ENCODE measurements at regions not wholly inside any gene's neighbourhood (a gene's known extent, or its start where the extent isn't known, plus 50 kb on each side); places are given as distances from the start of the nearest gene placed in this dataset.
"Not testable (repeated sequence)": the region's sequence is repeated elsewhere in the genome, so short reads cannot be mapped to it uniquely, and the experiment has no call there.

DNA sequence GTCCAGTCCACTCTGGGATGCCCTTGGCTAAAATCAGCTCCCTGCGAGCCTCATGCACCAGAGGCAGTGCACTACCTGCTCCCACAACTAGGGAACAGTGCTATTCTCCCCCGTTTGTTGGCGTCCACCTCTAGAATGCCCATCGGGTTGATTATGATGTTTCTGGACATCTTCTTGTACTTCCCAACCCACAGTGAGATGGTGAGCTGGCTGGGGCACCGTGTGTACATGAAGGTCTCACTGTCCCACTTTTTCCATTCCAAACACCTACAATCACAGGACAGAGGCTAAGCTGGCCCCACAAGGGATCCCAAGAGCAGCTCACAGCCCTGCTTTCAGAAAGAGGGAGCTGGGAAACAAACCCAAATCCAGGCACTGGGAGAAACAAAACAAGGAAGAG lies 126.2 kb upstream of the ZNF92 start:
- Mint-ChIP-seq H3K4me1 (peaks cover 7 to 9% (median 8%) of the 10 kb centered on the region in 3 donors), H3K27ac (peak overlapping the region in 1 of 6 donors; percentile 40), H3K27me3 (peaks cover 28 to 58% (median 39%) of the 10 kb centered on the region in 3 donors), H3K4me3 (no peak overlapping the region), H3K9me3 (peaks cover 0 to 2% (median 0%) of the 10 kb centered on the region in 7 donors), H3K36me3 (peaks cover 0 to 7% of the 10 kb centered on the region in 2 donors)
- no peak for DNase-seq
- no peak for ATAC-seq (ENCODE audit: low read depth in 2 of 2)

DNA sequence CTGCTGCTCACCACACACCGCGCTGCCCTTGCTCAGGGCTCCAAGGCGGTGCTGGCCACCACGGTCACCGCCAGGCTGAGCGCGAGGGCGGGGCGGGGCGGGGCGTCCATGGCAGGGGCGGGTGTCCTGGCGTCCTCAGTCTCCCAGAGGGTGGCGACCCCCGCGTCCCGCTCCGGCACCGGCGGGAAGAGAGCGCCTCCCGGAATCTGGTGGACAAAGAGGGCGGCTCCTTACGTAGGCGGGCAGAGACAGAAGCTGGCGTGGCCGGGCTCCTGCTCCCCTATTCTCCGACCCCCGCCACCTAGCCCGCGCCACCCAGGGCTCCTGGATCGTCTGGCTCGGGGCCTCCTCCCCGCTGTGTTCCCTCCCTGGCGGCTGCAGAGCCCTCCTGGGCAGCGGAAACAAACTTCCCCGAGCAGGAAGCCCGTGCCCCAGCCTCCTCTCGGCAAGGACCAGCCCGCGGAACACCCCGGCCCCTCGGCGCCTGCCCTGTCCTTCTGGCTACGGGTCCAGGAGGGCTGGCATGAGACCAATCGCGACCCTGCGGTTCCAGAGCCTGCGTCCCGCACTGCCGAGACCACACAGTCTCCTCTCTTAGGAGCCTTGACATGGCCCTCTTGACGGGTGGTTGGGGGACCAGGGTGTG lies 133.8 kb upstream of the ZNF92 start:
- H3K4me1 Mint-ChIP-seq: peaks cover 0 to 9% (median 2%) of the 10 kb centered on the region in 3 donors
- peaks cover 15 to 75% (median 41%) of the 10 kb centered on the region in 3 donors for H3K27me3 Mint-ChIP-seq
- H3K36me3 Mint-ChIP-seq: peaks cover 0 to 7% of the 10 kb centered on the region in 2 donors
- ATAC-seq (ENCODE audit: low read depth in 2 of 2) (no peak), DNase-seq (no peak)
- peaks cover 0 to 3% (median 0%) of the 10 kb centered on the region in 7 donors for H3K9me3 Mint-ChIP-seq
- H3K4me3 Mint-ChIP-seq: peak overlapping the region in 7 of 8 donors; percentile 71 to 87 (median 78)
- H3K27ac Mint-ChIP-seq: peak overlapping the region in 1 of 6 donors; percentile 90

DNA sequence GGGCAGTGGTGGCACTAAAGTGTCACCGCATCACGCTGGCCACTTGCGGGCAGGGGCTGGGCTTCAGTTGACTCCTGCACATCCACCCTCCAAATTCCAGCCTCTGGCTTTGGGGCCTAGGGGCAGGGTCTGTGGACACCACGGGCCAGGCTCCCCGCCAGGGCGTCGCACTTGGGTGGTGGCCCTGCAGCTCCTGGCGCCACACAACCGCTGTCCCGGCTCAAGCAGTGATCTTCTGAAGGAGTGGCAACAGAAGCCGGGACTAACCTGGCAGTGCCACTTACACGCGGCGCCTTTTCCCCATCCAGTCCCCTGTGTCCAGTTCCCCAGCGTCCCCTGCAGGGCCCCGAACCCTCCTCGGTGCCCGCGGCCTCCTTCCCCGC lies 134.3 kb upstream of the ZNF92 start:
- Mint-ChIP-seq H3K4me3 (peak overlapping the region in 4 of 8 donors; percentile 20 to 78 (median 24)), H3K36me3 (peaks cover 0 to 7% of the 10 kb centered on the region in 2 donors), H3K27ac (no peak overlapping the region), H3K9me3 (peaks cover 0 to 3% (median 0%) of the 10 kb centered on the region in 7 donors), H3K27me3 (peaks cover 15 to 78% (median 40%) of the 10 kb centered on the region in 3 donors), H3K4me1 (peaks cover 0 to 9% (median 2%) of the 10 kb centered on the region in 3 donors)
- no peak for DNase-seq
- no peak for ATAC-seq (ENCODE audit: low read depth in 2 of 2)

GRCh38 chr7:65238785-65239184 lies 134.9 kb upstream of the ZNF92 start:
- peak overlapping the region in 2 of 8 donors; percentile 9 to 21 for H3K4me3 Mint-ChIP-seq
- H3K9me3 Mint-ChIP-seq: peaks cover 0 to 3% (median 0%) of the 10 kb centered on the region in 7 donors
- no peak overlapping the region for H3K27ac Mint-ChIP-seq
- H3K36me3 Mint-ChIP-seq: peaks cover 0 to 7% of the 10 kb centered on the region in 2 donors
- no peak for ATAC-seq (ENCODE audit: low read depth in 2 of 2)
- peaks cover 0 to 9% (median 2%) of the 10 kb centered on the region in 3 donors for H3K4me1 Mint-ChIP-seq
- no peak for DNase-seq
- peaks cover 17 to 74% (median 34%) of the 10 kb centered on the region in 3 donors for H3K27me3 Mint-ChIP-seq

- Mint-ChIP-seq H3K36me3 (peaks cover 0 to 7% of the 10 kb centered on the region in 2 donors), H3K9me3 (peaks cover 0 to 3% (median 0%) of the 10 kb centered on the region in 7 donors), H3K27me3 (peaks cover 22 to 57% (median 34%) of the 10 kb centered on the region in 3 donors), H3K27ac (peak overlapping the region in 1 of 6 donors; percentile 48), H3K4me3 (no peak overlapping the region), H3K4me1 (peaks cover 0 to 9% (median 2%) of the 10 kb centered on the region in 3 donors)
- no peak for DNase-seq
- ATAC-seq (ENCODE audit: low read depth in 2 of 2): no peak
Observed at GRCh38 chr7:65235586-65235985, 138.1 kb upstream of the ZNF92 start.

DNA sequence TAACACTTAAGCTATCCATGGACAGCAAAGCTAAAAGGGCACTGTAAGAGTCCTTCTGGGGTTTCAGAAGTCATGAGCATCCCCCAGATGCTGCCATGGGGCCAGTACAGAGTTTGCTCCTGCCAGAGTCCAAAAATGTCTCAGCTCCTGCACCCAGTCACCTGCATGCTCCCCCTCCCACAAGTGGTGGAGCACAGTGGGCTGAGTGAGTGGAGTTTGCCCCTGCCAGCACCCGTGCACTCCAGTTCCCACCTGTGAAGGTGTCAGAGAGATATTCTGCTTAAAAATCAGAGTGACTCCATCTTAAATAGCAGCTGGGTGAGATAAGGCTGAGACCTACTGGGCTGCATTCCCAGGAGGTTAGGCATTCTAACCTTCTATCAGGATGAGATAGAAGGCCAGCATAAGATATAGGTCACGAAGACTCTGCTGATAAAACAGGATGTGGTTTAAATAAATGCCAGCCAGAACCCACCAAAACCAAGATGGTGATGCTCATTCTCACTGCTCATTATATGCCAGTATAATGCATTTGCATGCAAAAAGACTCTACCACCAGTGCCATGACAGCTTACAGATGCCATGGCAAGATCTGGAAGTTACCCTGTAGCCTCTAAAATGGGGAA lies 140.1 kb upstream of the ZNF92 start:
- Mint-ChIP-seq H3K27ac (peak overlapping the region in 1 of 6 donors; percentile 20), H3K4me3 (no peak overlapping the region)
- ATAC-seq (ENCODE audit: low read depth in 2 of 2): no peak

GRCh38 chr7:65230231-65230630 lies 143.4 kb upstream of the ZNF92 start:
- Mint-ChIP-seq H3K27ac (no peak overlapping the region), H3K4me1 (no peaks in the 10 kb centered on the region), H3K4me3 (no peak overlapping the region), H3K9me3 (peaks cover 0 to 2% (median 0%) of the 10 kb centered on the region in 7 donors), H3K27me3 (peaks cover 0 to 11% (median 10%) of the 10 kb centered on the region in 3 donors), H3K36me3 (no peaks in the 10 kb centered on the region)
- DNase-seq: no peak
- no peak for ATAC-seq (ENCODE audit: low read depth in 2 of 2)

More for the DNA sequence above, 140.1 kb upstream of the ZNF92 start:
- DNase-seq: no peak
- Mint-ChIP-seq H3K27me3 (peaks cover 17 to 39% (median 22%) of the 10 kb centered on the region in 3 donors), H3K4me1 (peaks cover 0 to 5% (median 0%) of the 10 kb centered on the region in 3 donors), H3K9me3 (peaks cover 0 to 2% (median 0%) of the 10 kb centered on the region in 7 donors), H3K36me3 (peaks cover 0 to 7% of the 10 kb centered on the region in 2 donors)

DNA sequence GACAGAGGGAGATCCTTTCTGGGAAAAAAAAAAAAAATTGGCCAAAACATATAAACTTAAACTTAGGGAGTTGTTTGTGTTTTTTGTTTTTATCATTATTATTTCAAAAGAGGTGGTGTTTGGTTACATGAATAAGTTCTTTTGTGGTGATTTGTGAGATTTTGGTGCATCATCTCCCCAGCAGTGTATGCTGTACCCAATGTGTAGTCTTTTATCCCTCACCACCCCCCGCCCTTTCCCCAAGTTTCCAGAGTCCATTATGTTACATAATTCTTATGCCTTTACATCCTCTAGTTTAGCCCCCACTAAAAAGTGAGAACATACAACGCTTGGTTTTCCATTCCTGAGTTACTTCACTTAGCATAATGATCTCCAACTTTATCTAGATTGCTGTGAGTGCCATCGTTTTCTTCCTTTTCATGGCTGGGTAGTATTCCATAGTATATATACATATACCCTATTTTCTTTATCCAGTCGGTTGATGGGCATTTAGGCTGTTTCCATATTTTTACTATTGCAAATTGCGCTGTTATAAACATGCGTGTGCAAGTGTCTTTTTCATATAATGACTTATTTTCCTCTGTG lies 148.1 kb upstream of the ZNF92 start:
- DNase-seq: no peak
- Mint-ChIP-seq H3K36me3 (no peaks in the 10 kb centered on the region), H3K27ac (peak overlapping the region in 1 of 6 donors; percentile 58), H3K4me3 (peak overlapping the region in 1 of 8 donors; percentile 71), H3K9me3 (peaks cover 0 to 2% (median 0%) of the 10 kb centered on the region in 7 donors), H3K27me3 (no peaks in the 10 kb centered on the region), H3K4me1 (no peaks in the 10 kb centered on the region)
- no peak for ATAC-seq (ENCODE audit: low read depth in 2 of 2)

DNA sequence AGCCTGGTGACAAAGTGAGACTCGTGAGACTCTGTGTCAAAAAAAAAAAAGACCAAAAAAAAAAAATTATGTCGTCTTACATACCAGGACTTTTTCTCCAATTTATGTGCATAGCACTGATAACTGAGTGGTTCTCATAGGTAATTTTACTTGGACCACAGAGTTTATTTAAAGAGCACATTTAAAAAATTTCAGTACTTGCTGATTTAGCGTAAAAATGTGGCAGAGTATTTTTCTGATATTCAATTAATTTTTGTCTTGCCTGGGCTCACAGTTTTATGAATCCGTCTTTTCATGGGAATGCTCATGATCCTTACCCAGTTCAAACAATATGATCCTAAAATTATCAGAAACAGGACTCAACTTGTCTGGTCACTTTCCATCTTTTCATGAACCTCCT lies 151.0 kb upstream of the ZNF92 start:
- Mint-ChIP-seq H3K9me3 (no peaks in the 10 kb centered on the region), H3K4me1 (no peaks in the 10 kb centered on the region), H3K27me3 (peaks cover 0 to 1% (median 0%) of the 10 kb centered on the region in 3 donors), H3K36me3 (no peaks in the 10 kb centered on the region), H3K4me3 (no peak overlapping the region), H3K27ac (no peak overlapping the region)
- no peak for ATAC-seq (ENCODE audit: low read depth in 2 of 2)
- DNase-seq: no peak

DNA sequence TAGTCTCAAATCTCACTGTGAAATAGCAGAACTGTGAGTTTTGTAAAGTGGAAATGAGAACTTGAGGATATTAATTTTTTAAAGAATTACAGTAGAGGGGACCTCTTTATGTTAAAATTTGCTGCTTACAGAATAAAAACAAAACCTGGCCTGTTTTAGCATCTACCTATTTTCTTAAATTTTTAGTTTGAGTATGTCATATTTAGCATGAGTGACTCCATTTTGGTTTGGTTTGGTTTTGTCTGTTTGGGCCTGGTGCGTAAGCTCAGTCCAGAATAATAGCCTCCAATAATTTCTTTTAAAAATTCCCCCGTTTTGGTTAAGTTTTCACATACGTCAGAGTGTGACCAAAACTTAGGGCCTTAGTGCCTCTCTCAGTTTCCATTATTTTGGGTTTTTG lies 152.0 kb upstream of the ZNF92 start:
- Mint-ChIP-seq H3K4me1 (peaks cover under 1 to 2% (median 1%) of the 10 kb centered on the region in 3 donors), H3K4me3 (no peak overlapping the region), H3K27me3 (peaks cover 0 to 4% (median 0%) of the 10 kb centered on the region in 3 donors), H3K9me3 (no peaks in the 10 kb centered on the region), H3K36me3 (no peaks in the 10 kb centered on the region), H3K27ac (no peak overlapping the region)
- ATAC-seq (ENCODE audit: low read depth in 2 of 2) (no peak), DNase-seq (no peak)

- no peak overlapping the region for H3K27ac Mint-ChIP-seq
- H3K9me3 Mint-ChIP-seq: no peaks in the 10 kb centered on the region
- H3K4me1 Mint-ChIP-seq: peaks cover 4 to 8% (median 6%) of the 10 kb centered on the region in 3 donors
- no peak for DNase-seq
- H3K36me3 Mint-ChIP-seq: no peaks in the 10 kb centered on the region
- no peak overlapping the region for H3K4me3 Mint-ChIP-seq
- no peak for ATAC-seq (ENCODE audit: low read depth in 2 of 2)
- H3K27me3 Mint-ChIP-seq: peaks cover 0 to 7% (median 4%) of the 10 kb centered on the region in 3 donors
Observed at GRCh38 chr7:65219623-65220022, 154.0 kb upstream of the ZNF92 start.

DNA sequence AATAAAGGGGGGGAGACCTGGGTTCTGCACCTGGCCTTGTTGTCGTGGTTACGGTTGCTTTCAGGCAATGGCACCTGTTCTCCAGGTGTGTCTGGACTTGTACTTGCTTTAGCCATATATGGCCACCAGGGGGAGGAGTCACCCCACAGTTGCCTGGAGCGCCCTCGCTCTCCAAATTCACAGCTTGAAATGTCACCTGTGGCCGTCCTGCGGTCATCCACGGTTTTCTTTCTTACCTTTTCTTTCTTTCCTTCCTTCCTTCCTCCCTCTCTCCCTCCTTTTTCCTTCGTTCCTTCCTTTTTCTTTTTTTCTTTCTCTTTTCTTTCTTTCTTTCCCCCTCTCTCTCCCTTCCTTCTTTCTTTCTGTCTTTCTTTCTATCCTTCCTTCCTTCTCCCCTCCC lies 157.2 kb upstream of the ZNF92 start:
- Mint-ChIP-seq H3K36me3 (no peaks in the 10 kb centered on the region), H3K4me1 (peaks cover 4 to 8% (median 6%) of the 10 kb centered on the region in 3 donors), H3K4me3 (peak overlapping the region in 2 of 8 donors; percentile 42 to 91), H3K27ac (peak overlapping the region in 1 of 6 donors; percentile 70), H3K9me3 (no peaks in the 10 kb centered on the region), H3K27me3 (peaks cover 0 to 7% (median 4%) of the 10 kb centered on the region in 3 donors)
- peak; percentile 68 for DNase-seq
- peak; percentile 68 to 82 for ATAC-seq (ENCODE audit: low read depth in 2 of 2)

- H3K27ac Mint-ChIP-seq: not testable (repeated sequence)
Observed at GRCh38 chr7:65213260-65213659, 160.4 kb upstream of the ZNF92 start.

More at GRCh38 chr7:65213260-65213659, 160.4 kb upstream of the ZNF92 start:
- not testable (repeated sequence) for H3K4me1 Mint-ChIP-seq; H3K27me3 Mint-ChIP-seq; H3K36me3 Mint-ChIP-seq; DNase-seq; H3K4me3 Mint-ChIP-seq; H3K9me3 Mint-ChIP-seq; ATAC-seq (ENCODE audit: low read depth in 2 of 2)
